ENCODE measurements at regions not wholly inside any gene's neighbourhood (a gene's known extent, or its start where the extent isn't known, plus 50 kb on each side); places are given as distances from the start of the nearest gene placed in this dataset.

DNA sequence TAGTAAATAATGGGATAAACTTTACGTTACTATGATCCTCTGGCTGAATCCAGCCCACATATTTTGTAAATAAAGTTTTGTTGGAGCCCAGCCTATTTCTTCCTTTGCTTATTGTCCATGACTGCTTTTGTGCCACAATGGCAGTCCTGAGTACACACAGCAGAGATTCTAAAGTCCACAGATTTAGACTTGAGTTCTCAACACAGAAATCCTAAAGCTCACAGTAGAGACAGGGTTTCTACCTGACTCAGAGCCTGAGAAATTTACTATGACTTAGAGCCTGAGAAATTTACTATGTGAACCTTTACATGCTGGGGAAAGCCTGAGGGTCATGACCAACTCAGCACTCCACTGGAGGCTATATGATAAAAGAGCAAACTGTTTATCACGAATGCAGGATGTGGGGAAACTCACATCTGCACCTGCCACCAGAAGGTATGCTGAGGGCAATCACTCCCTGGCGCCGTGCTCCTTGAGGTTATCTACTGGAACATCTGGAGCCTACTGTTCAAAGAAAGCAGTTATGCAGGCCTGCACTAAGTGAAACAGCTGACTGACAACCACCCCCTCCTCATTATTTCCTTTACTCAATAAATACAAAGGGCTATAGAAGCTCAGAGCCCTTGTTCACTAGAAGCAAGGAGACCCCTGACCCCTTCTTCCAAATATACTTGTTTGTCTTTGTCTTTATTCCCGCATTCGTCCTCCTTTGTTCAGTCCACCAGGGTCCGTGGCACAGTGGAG, 52.6 kb upstream of the BICD1 start:
- no peak for DNase-seq
- H3K27me3 Mint-ChIP-seq (ENCODE audit: insufficient read depth) = no peaks in the 10 kb centered on the region
- 95 to 97% methylated on average over 4 to 7 of the region's 7 CpGs for WGBS, 2 experiments (ENCODE audit: insufficient coverage in 1 of 2, insufficient read length in 1 of 2)
- TF ChIP-seq, protein P1, sequence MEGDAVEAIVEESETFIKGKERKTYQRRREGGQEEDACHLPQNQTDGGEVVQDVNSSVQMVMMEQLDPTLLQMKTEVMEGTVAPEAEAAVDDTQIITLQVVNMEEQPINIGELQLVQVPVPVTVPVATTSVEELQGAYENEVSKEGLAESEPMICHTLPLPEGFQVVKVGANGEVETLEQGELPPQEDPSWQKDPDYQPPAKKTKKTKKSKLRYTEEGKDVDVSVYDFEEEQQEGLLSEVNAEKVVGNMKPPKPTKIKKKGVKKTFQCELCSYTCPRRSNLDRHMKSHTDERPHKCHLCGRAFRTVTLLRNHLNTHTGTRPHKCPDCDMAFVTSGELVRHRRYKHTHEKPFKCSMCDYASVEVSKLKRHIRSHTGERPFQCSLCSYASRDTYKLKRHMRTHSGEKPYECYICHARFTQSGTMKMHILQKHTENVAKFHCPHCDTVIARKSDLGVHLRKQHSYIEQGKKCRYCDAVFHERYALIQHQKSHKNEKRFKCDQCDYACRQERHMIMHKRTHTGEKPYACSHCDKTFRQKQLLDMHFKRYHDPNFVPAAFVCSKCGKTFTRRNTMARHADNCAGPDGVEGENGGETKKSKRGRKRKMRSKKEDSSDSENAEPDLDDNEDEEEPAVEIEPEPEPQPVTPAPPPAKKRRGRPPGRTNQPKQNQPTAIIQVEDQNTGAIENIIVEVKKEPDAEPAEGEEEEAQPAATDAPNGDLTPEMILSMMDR (conservative IDR thresholded peaks at IDR 0.05) = no peak
- Histone ChIP-seq H3K36me3 (ENCODE audit: control insufficient read depth, insufficient read depth, low read length) (no peaks in the 10 kb centered on the region), H3K27me3 (ENCODE audit: control insufficient read depth, insufficient read depth, low read length, poor library complexity, severe bottlenecking) (no peaks in the 10 kb centered on the region), H3K4me3 (ENCODE audit: low read length) (peak overlapping the region; percentile 19), H3K9ac (ENCODE audit: extremely low read depth, low read length, poor library complexity, severe bottlenecking) (no peak overlapping the region), H3K27ac (ENCODE audit: low read depth, low read length) (no peak overlapping the region), H3K9me3 (ENCODE audit: control insufficient read depth, low read length) (peaks cover 51% of the 10 kb centered on the region), H3K4me1 (ENCODE audit: control insufficient read depth, insufficient read depth, low read length) (no peaks in the 10 kb centered on the region)
- H3K4me1 Mint-ChIP-seq = peaks cover 18% of the 10 kb centered on the region
- peaks cover 81% of the 10 kb centered on the region for H3K9me3 Mint-ChIP-seq
- no peak overlapping the region for H3K4me3 Mint-ChIP-seq
- H3K27ac Mint-ChIP-seq = no peak overlapping the region
- peaks cover 36% of the 10 kb centered on the region for H3K36me3 Mint-ChIP-seq (ENCODE audit: low read depth)
